Stomach (tissue), 8 donors: ENCODE measurements at regions not wholly inside any gene's neighbourhood (a gene's known extent, or its start where the extent isn't known, plus 50 kb on each side); places are given as distances from the start of the nearest gene placed in this dataset.

Source experiments
- DNase-seq, 2 donors: peaks; one replicate each; pipeline versions ENCODE4 v3.0.0 to v3.0.0-alpha.2; 2013 to 2019
- H3K27ac ChIP-seq, 5 donors: fragments of 200-600 bp in 4 of 5; sonication (generic) in 4 of 5; one replicate each; pipeline ENCODE4 v1.5.1; 2013 to 2019; ENCODE audit warnings: mild to moderate bottlenecking in 1 of 5, moderate library complexity in 1 of 5
- H3K27me3 ChIP-seq, 3 donors: fragments of 200-600 bp; sonication (generic); one replicate each; pipeline ENCODE4 v1.5.1; 2017 to 2019; ENCODE audit warnings: mixed run types in 1 of 3
- H3K36me3 ChIP-seq, 4 donors: fragments of 200-600 bp; sonication (generic); 1 replicate in 3 of 4; 2 replicates in 1 of 4; pipeline ENCODE4 v1.5.1; 2016 to 2019
- H3K4me1 ChIP-seq, 4 donors: fragments of 200-600 bp; sonication (generic); one replicate each; pipeline ENCODE4 v1.5.1; 2016 to 2019
- H3K4me3 ChIP-seq, 4 donors: fragments of 200-600 bp; sonication (generic) in 3 of 4; one replicate each; pipeline ENCODE4 v1.5.1; 2016 to 2019; ENCODE audit warnings: mild to moderate bottlenecking in 1 of 4
- H3K9me3 ChIP-seq, 4 donors: fragments of 200-600 bp; sonication (generic); one replicate each; pipeline ENCODE4 v1.5.1; 2016 to 2019
- CTCF ChIP-seq, 7 experiments: fragments of 450-650 bp in 4 of 7; fragments of 200-600 bp in 3 of 7; sonication (generic) in 3 of 7; IDR thresholded peaks; one replicate each; pipeline ENCODE4 v1.5.1; 2016 to 2019; ENCODE audit warnings: antibody characterized with exemption in 7 of 7, control low read depth in 2 of 7, mild to moderate bottlenecking in 1 of 7
- EP300 ChIP-seq: sonication (generic); formaldehyde crosslinking; IDR thresholded peaks from one replicate; pipeline ENCODE4 v1.6.1; 2017; ENCODE audit warnings: antibody characterized with exemption
- POLR2A ChIP-seq, 4 donors: fragments of 450-650 bp; IDR thresholded peaks; one replicate each; pipeline ENCODE4 v1.6.1; 2016; ENCODE audit warnings: antibody characterized with exemption in 4 of 4, control low read depth in 2 of 4, mild to moderate bottlenecking in 1 of 4, moderate library complexity in 1 of 4
- POLR2AphosphoS5 ChIP-seq, 3 donors: sonication (generic); formaldehyde crosslinking; IDR thresholded peaks; one replicate each; pipeline ENCODE4 v1.6.1; 2016; ENCODE audit warnings: antibody characterized with exemption in 3 of 3
- WGBS, 5 donors: extraction: QIAGEN DNeasy Blood & Tissue Kit in 3 of 5; methylation state at CpG; one replicate each; pipeline versions ENCODE4 v1.1.5 to v1.1.7; 2013 to 2018; 5-methylcytosine and 5-hydroxymethylcytosine counted together
- intact Hi-C: fragments of 100-400 bp; cut with DNase I; formaldehyde crosslinking; loops from one replicate; pipeline ENCODE4 v1.15.1; 2023; ENCODE audit warnings: low total_unique reads
- donor health status: healthy with polysubstance abuse.
- donor health status: Bipolar disorder and iron deficiency.
- donor health status: healthy.

DNA sequence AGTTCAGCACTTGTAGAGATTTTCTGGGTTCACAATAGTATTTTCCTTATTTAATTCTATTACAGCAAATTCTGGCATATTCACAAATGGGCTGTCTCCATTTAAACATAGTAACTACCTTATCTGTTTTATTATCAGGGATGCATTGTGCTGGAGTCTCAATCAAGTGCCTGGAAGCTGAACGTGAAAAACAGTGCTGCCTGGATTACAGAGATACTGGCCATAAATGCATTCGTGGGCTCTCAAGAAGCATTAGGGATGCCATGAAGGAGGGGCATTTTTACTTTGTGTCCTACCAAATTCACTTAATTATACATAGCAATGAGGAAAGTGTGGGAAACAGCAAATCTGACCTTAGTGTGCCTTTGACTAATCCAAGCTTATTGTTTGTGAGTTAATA is 184.6 kb downstream of the ABCC12 start:
- no peaks in the 10 kb centered on the region for H3K9me3 ChIP-seq
- intact Hi-C loops, result no loop called here
- no peaks in the 10 kb centered on the region for H3K4me1 ChIP-seq
- no peaks in the 10 kb centered on the region for H3K27me3 ChIP-seq
- H3K4me3 ChIP-seq, result no peak overlapping the region
- DNase-seq, result no peak
- no peaks in the 10 kb centered on the region for H3K36me3 ChIP-seq
- TF ChIP-seq POLR2A (IDR thresholded peaks at IDR 0.05) (no peak), EP300 (no peak), POLR2AphosphoS5 (IDR thresholded peaks at IDR 0.05) (no peak), CTCF (IDR thresholded peaks at IDR 0.05) (no peak)
- no peak overlapping the region for H3K27ac ChIP-seq
- 49 to 59% (median 55%) methylated on average over 2 of the region's 2 CpGs for WGBS, 5 donors

DNA sequence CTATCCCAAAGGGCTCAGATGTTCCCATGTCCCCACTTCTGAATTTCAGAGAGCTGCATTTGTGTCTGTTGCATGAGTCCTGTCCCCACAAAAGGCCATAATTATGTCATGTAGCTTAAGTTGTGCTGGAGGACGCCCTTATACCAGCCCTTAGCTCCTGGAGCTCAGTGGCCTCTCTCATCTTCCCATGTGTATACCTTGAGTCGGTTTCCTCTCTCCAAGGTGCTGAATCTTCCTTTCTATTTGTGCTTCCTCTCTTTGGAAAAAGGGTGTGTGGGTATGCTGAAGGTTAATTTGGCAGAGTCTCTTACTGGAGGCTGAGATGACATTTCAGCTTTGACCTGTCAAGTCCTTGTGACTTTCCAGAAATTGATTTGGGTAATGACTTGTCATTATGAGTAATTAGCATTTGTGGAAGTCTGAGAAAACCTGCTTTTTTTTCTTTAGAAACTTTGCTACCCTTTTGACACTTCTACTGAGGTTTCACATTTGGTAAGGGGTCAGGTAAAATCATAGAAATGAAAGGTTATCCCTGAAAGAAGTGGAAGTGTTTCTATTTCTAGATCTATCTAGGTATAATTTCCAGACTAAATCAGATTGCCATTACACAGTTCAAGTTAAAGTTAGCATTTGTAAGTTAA is 185.4 kb downstream of the ABCC12 start:
- no peak for TF ChIP-seq EP300
- no peak for TF ChIP-seq POLR2AphosphoS5 (IDR thresholded peaks at IDR 0.05)
- no peak for TF ChIP-seq CTCF (IDR thresholded peaks at IDR 0.05)
- no peak for TF ChIP-seq POLR2A (IDR thresholded peaks at IDR 0.05)
- Histone ChIP-seq H3K4me1 (no peaks in the 10 kb centered on the region), H3K27me3 (no peaks in the 10 kb centered on the region), H3K4me3 (no peak overlapping the region), H3K27ac (no peak overlapping the region), H3K36me3 (no peaks in the 10 kb centered on the region), H3K9me3 (no peaks in the 10 kb centered on the region)
- 2 to 7% (median 5%) methylated on average over 2 of the region's 2 CpGs for WGBS, 5 donors
- intact Hi-C loops, result no loop called here
- peak in 1 of 2 donors; percentile 75 for DNase-seq

GRCh38 chr16:47967374-47967773 is 188.4 kb downstream of the ABCC12 start:
- intact Hi-C loops, result no loop called here
- no peak for DNase-seq
- Histone ChIP-seq H3K9me3 (no peaks in the 10 kb centered on the region), H3K4me1 (no peaks in the 10 kb centered on the region), H3K27ac (no peak overlapping the region), H3K4me3 (no peak overlapping the region), H3K27me3 (no peaks in the 10 kb centered on the region), H3K36me3 (no peaks in the 10 kb centered on the region)
- TF ChIP-seq POLR2A (IDR thresholded peaks at IDR 0.05) (no peak), EP300 (no peak), POLR2AphosphoS5 (IDR thresholded peaks at IDR 0.05) (no peak), CTCF (IDR thresholded peaks at IDR 0.05) (no peak)
- 34 to 56% (median 42%) methylated on average over 2 of the region's 2 CpGs for WGBS, 5 donors

DNA sequence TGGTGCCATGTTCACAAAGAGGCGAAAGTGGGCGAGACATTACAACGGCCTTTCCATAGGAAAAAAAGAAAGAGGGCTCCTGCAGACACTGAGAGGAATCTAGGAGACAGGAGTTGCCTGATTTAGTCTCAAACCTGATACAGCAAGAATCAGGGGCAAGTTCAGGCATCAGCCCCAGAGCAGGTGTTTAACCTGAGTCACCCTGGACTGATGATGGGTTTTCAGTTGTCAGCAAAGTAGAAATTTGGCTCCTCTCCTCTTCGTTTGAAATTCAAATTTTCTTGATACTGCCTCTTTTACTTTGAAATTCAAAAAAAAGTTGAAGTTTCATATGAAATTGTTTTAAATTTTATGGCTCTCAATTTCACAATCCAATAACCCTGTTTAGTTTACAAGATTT is 189.5 kb downstream of the ABCC12 start:
- Histone ChIP-seq H3K4me1 (no peaks in the 10 kb centered on the region), H3K27me3 (no peaks in the 10 kb centered on the region), H3K27ac (no peak overlapping the region), H3K36me3 (no peaks in the 10 kb centered on the region), H3K4me3 (no peak overlapping the region), H3K9me3 (no peaks in the 10 kb centered on the region)
- DNase-seq, result no peak
- intact Hi-C loops, result no loop called here
- WGBS, 5 donors, result 73 to 83% (median 77%) methylated on average over 4 of the region's 4 CpGs
- TF ChIP-seq POLR2AphosphoS5 (IDR thresholded peaks at IDR 0.05) (no peak), CTCF (IDR thresholded peaks at IDR 0.05) (no peak), EP300 (no peak), POLR2A (IDR thresholded peaks at IDR 0.05) (no peak)
